Limb (tissue), 2 donors: ENCODE measurements at regions not wholly inside any gene's neighbourhood (a gene's known extent, or its start where the extent isn't known, plus 50 kb on each side); places are given as distances from the start of the nearest gene placed in this dataset.
A peak's percentile ranks its signal among the peaks of the same experiment; 100 is the strongest.
"Not testable (repeated sequence)": the region's sequence is repeated elsewhere in the genome, so short reads cannot be mapped to it uniquely, and the experiment has no call there.

Experiments used
- DNase-seq, 2 donors: peaks; one replicate each; pipeline ENCODE4 v3.0.0-alpha.2; 2016; ENCODE audit errors: extremely low spot score in 2 of 2

DNA sequence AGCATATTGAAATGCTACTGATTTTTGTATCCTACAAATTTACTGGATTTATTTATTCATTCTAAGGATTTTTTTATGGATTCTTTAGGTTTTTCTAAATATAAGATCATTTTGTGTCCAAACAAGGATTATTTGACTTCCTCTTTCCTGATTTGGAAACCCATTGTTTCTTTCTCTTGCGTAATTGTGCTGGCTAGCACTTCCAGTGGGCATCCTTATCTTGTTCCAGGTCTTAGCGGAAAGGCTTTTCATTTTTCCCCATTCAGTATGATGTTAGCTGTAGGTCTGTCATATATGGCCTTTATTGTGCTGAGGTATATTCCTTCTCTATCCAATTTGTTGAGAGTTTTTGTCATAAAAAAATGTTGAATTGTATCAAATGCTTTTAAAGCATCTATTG lies 57.2 kb upstream of the RHOJ start:
- DNase-seq: no peak

DNA sequence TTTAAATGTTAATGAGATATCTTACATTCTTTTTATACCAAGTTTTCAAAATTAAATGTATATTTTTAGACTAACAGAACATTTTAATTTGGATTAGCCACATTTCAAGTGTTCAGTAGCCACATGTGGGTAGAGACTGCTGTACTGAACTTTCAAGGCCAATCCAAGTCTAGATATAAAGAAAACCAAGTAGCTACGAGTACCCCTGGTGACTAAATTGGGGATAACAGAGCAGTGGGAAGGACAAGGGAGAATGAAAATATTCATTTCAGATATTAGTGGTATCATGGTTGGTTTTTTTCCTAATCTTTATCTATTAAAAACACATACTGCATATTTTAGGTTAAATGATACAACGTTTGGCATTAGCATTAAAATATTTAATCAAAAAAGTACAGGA lies 69.4 kb upstream of the RHOJ start:
- peak in 1 of 2 donors; percentile 9 for DNase-seq

GRCh38 chr14:63130531-63130930 lies 73.7 kb upstream of the RHOJ start:
- DNase-seq: no peak

- not testable (repeated sequence) for DNase-seq
These were observed 61.2 kb upstream of the KCNH5 start for GRCh38 chr14:63106487-63106886.

- no peak for DNase-seq
These were observed 55.3 kb upstream of the KCNH5 start for GRCh38 chr14:63100552-63100951.

GRCh38 chr14:63096186-63096585 lies 50.9 kb upstream of the KCNH5 start:
- DNase-seq: no peak
